ENCODE measurements at regions not wholly inside any gene's neighbourhood (a gene's known extent, or its start where the extent isn't known, plus 50 kb on each side); places are given as distances from the start of the nearest gene placed in this dataset.

GRCh38 chr15:36026627-36027283 is 480.8 kb upstream of the DPH6 start:
- Histone ChIP-seq H3K4me1 (ENCODE audit: insufficient read depth, low read length) (no peaks in the 10 kb centered on the region), H3K56ac (ENCODE audit: insufficient read length, low read depth, low read length) (no peak overlapping the region), H3T11ph (ENCODE audit: low read length) (no peak overlapping the region), H3K27ac (ENCODE audit: insufficient read length, low read depth, low read length) (no peak overlapping the region), H4K5ac (ENCODE audit: insufficient read length, low read depth, low read length) (no peak overlapping the region), H2AFZ (ENCODE audit: low read length) (no peak overlapping the region), H4K8ac (replicated peaks; ENCODE audit: insufficient read length, low read depth, low read length) (no peak overlapping the region), H3K23me2 (ENCODE audit: insufficient read length, low read depth, low read length, poor library complexity, severe bottlenecking) (no peaks in the 10 kb centered on the region), H2BK15ac (ENCODE audit: low read depth, low read length) (no peak overlapping the region), H2BK120ac (ENCODE audit: low read depth, low read length, poor library complexity, severe bottlenecking) (no peak overlapping the region), H3K18ac (ENCODE audit: insufficient read length, low read depth, low read length) (no peak overlapping the region), H3K27me3 (ENCODE audit: insufficient read depth, low read length) (no peaks in the 10 kb centered on the region), H2BK20ac (ENCODE audit: low read depth, low read length, poor library complexity, severe bottlenecking) (no peak overlapping the region), H3K4ac (ENCODE audit: low read depth, low read length) (no peak overlapping the region), H2AK5ac (ENCODE audit: insufficient read length, low read length) (no peak overlapping the region), H2BK5ac (ENCODE audit: insufficient read length, low read length) (no peak overlapping the region), H2BK12ac (ENCODE audit: insufficient read length, low read depth, low read length) (no peak overlapping the region), H3K14ac (ENCODE audit: insufficient read depth, low read length) (no peak overlapping the region), H3K9me3 (ENCODE audit: control insufficient read depth, low read depth, low read length) (no peaks in the 10 kb centered on the region), H4K20me1 (ENCODE audit: control insufficient read depth, insufficient read depth, insufficient read length) (no peaks in the 10 kb centered on the region), H3K79me1 (ENCODE audit: insufficient read depth, low read depth, low read length, poor library complexity, severe bottlenecking) (no peaks in the 10 kb centered on the region), H4K91ac (ENCODE audit: insufficient read length, low read depth, low read length) (no peak overlapping the region), H3K23ac (ENCODE audit: insufficient read length, low read depth, low read length) (no peak overlapping the region), H3K9ac (ENCODE audit: extremely low read depth, insufficient read length, low read length) (no peak overlapping the region), H3K79me2 (ENCODE audit: insufficient read depth, low read length) (no peaks in the 10 kb centered on the region), H3K4me2 (ENCODE audit: insufficient read depth, insufficient read length, low read length) (no peak overlapping the region)
- no peak for DNase-seq
- Mint-ChIP-seq H3K9me3 (no peaks in the 10 kb centered on the region), H3K27ac (no peak overlapping the region), H3K36me3 (ENCODE audit: insufficient read depth in 1 of 3, low read depth in 3 of 3) (no peaks in the 10 kb centered on the region), H3K4me3 (no peak overlapping the region), H3K27me3 (ENCODE audit: low read depth) (no peaks in the 10 kb centered on the region), H3K4me1 (peaks cover 2 to 8% of the 10 kb centered on the region in 2 experiments; a peak in 3 of 4 replicates)
- no CpG with 5 or more reads among the region's 7 CpGs for WGBS (ENCODE audit: extremely low coverage, insufficient read length, low lambda C conversion rate)
- TF ChIP-seq CTCF (conservative IDR thresholded peaks at IDR 0.05) = no peak

All from H9 (cell line).